Left ventricle myocardium inferior (tissue), 1 donor: ENCODE measurements at regions not wholly inside any gene's neighbourhood (a gene's known extent, or its start where the extent isn't known, plus 50 kb on each side); places are given as distances from the start of the nearest gene placed in this dataset.

ENCODE experiments used
- DNase-seq: peaks from one replicate; pipeline ENCODE4 v3.0.0-alpha.2; 2020
- H3K27ac ChIP-seq: fragments of 200-600 bp; replicated peaks from 2 replicates; pipeline ENCODE4 v1.8.0; 2021
- H3K27me3 ChIP-seq: fragments of 200-600 bp; 2 replicates; pipeline ENCODE4 v1.8.0; 2021; ENCODE audit warnings: low read depth
- H3K36me3 ChIP-seq: fragments of 200-600 bp; 2 replicates; pipeline ENCODE4 v1.8.0; 2021
- H3K4me1 ChIP-seq: fragments of 200-600 bp; 2 replicates; pipeline ENCODE4 v1.8.0; 2021
- H3K4me3 ChIP-seq: fragments of 200-600 bp; 2 replicates; pipeline ENCODE4 v1.8.0; 2021; ENCODE audit warnings: mild to moderate bottlenecking, moderate library complexity
- H3K9me3 ChIP-seq: fragments of 200-600 bp; replicated peaks from 2 replicates; pipeline ENCODE4 v1.8.0; 2021
- CTCF ChIP-seq: fragments of 200-600 bp; IDR thresholded peaks from 2 replicates; pipeline ENCODE4 v1.8.0; 2021; ENCODE audit warnings: antibody characterized with exemption, mild to moderate bottlenecking, borderline replicate concordance
- intact Hi-C: fragments of 100-400 bp; cut with micrococcal nuclease; formaldehyde crosslinking; loops from one replicate; pipeline ENCODE4 v1.11.0; 2022
- donor health status: DM: no; HTN: yes; CAD: no; lungs with severe emphysema.

GRCh38 chr1:116185161-116185701, 74.0 kb downstream of the MAB21L3 start:
- H3K27ac ChIP-seq: no peak overlapping the region

GRCh38 chr1:116189481-116189880, 78.3 kb downstream of the MAB21L3 start:
- no peaks in the 10 kb centered on the region for H3K9me3 ChIP-seq
- no peaks in the 10 kb centered on the region for H3K27me3 ChIP-seq
- H3K36me3 ChIP-seq: no peaks in the 10 kb centered on the region
- no peak overlapping the region for H3K27ac ChIP-seq
- DNase-seq: no peak
- TF ChIP-seq CTCF: no peak
- H3K4me1 ChIP-seq: peaks cover 5% of the 10 kb centered on the region
- intact Hi-C loops: no loop called here
- H3K4me3 ChIP-seq: no peak overlapping the region

More at GRCh38 chr1:116185161-116185701, 74.0 kb downstream of the MAB21L3 start:
- no peaks in the 10 kb centered on the region for H3K36me3 ChIP-seq
- no peak for TF ChIP-seq CTCF
- H3K27me3 ChIP-seq: no peaks in the 10 kb centered on the region
- intact Hi-C loops: no loop called here
- H3K4me3 ChIP-seq: no peak overlapping the region
- DNase-seq: no peak
- peaks cover 15% of the 10 kb centered on the region for H3K4me1 ChIP-seq
- no peaks in the 10 kb centered on the region for H3K9me3 ChIP-seq

DNA sequence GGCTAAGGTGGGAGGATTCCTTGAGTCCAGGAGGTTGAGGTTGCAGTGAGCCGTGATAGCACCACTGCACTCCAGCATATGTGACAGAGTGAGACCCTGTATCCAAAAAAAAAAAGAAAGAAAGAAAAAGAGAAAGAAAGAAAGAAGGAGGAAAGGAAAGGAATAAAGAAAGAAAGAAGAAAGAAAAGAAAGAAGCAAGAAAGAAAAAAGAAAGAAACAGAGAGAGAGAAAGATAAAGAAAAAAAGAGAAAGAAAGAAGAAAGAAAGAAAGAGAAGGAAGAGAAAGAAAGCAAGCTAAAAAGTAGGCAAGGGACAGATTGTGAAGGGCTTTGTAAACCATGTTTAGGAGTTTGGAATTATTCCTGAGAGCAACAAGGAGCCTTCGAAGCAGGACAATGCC, 80.1 kb downstream of the MAB21L3 start:
- Histone ChIP-seq H3K36me3 (no peaks in the 10 kb centered on the region), H3K9me3 (no peaks in the 10 kb centered on the region), H3K27me3 (no peaks in the 10 kb centered on the region), H3K27ac (no peak overlapping the region), H3K4me3 (no peak overlapping the region), H3K4me1 (no peaks in the 10 kb centered on the region)
- DNase-seq: no peak
- no peak for TF ChIP-seq CTCF
- intact Hi-C loops: no loop called here

- Histone ChIP-seq H3K36me3 (no peaks in the 10 kb centered on the region), H3K9me3 (no peaks in the 10 kb centered on the region), H3K4me1 (no peaks in the 10 kb centered on the region), H3K27me3 (no peaks in the 10 kb centered on the region), H3K4me3 (no peak overlapping the region), H3K27ac (no peak overlapping the region)
- intact Hi-C loops: no loop called here
- no peak for DNase-seq
- no peak for TF ChIP-seq CTCF
Observed at GRCh38 chr1:116193768-116194167, 82.6 kb downstream of the MAB21L3 start.

DNA sequence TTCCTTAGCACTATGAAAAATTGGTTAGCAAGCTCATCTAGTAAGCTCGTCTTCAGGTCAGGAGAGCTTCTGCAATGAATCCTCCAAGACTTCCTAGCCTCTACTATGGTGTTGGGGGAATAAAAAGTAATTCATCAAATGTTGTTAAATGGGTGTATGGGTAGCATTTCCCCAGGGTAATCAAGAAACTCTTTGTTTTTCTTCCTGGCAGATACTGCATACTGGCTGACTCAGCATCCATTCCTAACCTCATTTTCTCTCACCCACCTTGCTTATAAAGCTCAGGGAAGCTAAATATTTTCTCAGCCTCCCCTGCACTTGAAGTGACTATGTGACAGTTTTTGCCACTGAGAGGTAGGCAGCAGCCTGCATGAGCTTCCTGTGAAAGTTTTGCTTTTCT, 83.4 kb downstream of the MAB21L3 start:
- Histone ChIP-seq H3K36me3 (no peaks in the 10 kb centered on the region), H3K4me1 (no peaks in the 10 kb centered on the region), H3K9me3 (no peaks in the 10 kb centered on the region), H3K27me3 (peaks cover 2% of the 10 kb centered on the region), H3K27ac (no peak overlapping the region), H3K4me3 (no peak overlapping the region)
- DNase-seq: no peak
- TF ChIP-seq CTCF: no peak
- intact Hi-C loops: no loop called here
